Activated CD4-positive, alpha-beta T cell treated with anti-CD3 and anti-CD28 coated beads, Interleukin-2, amount 50 U/mL, for 24 hours (primary cell): ENCODE measurements at regions not wholly inside any gene's neighbourhood (a gene's known extent, or its start where the extent isn't known, plus 50 kb on each side); places are given as distances from the start of the nearest gene placed in this dataset.

Experiments
- DNase-seq, 2 donors: peaks; one replicate each; pipeline ENCODE4 v3.0.0-alpha.2; 2020; ENCODE audit warnings: low read depth in 1 of 2, low spot score in 1 of 2

- no peak for DNase-seq
These were observed 169.5 kb upstream of the IER5L start for GRCh38 chr9:129347316-129348120.

GRCh38 chr9:129346046-129346445, 168.0 kb upstream of the IER5L start:
- no peak for DNase-seq

GRCh38 chr9:129344641-129345495, 166.8 kb upstream of the IER5L start:
- no peak for DNase-seq

GRCh38 chr9:129343424-129344375, 165.6 kb upstream of the IER5L start:
- no peak for DNase-seq

GRCh38 chr9:129342591-129343423, 164.7 kb upstream of the IER5L start:
- DNase-seq = no peak

GRCh38 chr9:129341987-129342348, 163.9 kb upstream of the IER5L start:
- no peak for DNase-seq

GRCh38 chr9:129341171-129341986, 163.3 kb upstream of the IER5L start:
- no peak for DNase-seq

- no peak for DNase-seq
These were observed 162.5 kb upstream of the IER5L start for GRCh38 chr9:129340427-129341170.

GRCh38 chr9:129339539-129340157, 161.6 kb upstream of the IER5L start:
- DNase-seq = no peak

GRCh38 chr9:129338724-129339430, 160.8 kb upstream of the IER5L start:
- no peak for DNase-seq

- no peak for DNase-seq
These were observed 159.5 kb upstream of the IER5L start for GRCh38 chr9:129337336-129338140.

- DNase-seq = no peak
These were observed 158.7 kb upstream of the IER5L start for GRCh38 chr9:129336601-129337331.

- no peak for DNase-seq
These were observed 158.1 kb upstream of the IER5L start for GRCh38 chr9:129336130-129336528.

GRCh38 chr9:129335464-129336129, 157.5 kb upstream of the IER5L start:
- DNase-seq = no peak

GRCh38 chr9:129334105-129334935, 156.3 kb upstream of the IER5L start:
- DNase-seq = no peak
